ENCODE measurements at regions not wholly inside any gene's neighbourhood (a gene's known extent, or its start where the extent isn't known, plus 50 kb on each side); places are given as distances from the start of the nearest gene placed in this dataset.

- no peak for DNase-seq (ENCODE audit: low read depth)
Measured at GRCh38 chr12:98422812-98423211, 92.6 kb upstream of the TMPO start.

- DNase-seq (ENCODE audit: low read depth), result no peak
Measured at GRCh38 chr12:98423963-98424362, 91.4 kb upstream of the TMPO start.

- peak; percentile 58 for DNase-seq (ENCODE audit: low read depth)
Measured at GRCh38 chr12:98424726-98425401, 90.5 kb upstream of the TMPO start.

GRCh38 chr12:98425859-98426258 lies 89.5 kb upstream of the TMPO start:
- no peak for DNase-seq (ENCODE audit: low read depth)

- no peak for DNase-seq (ENCODE audit: low read depth)
Measured at GRCh38 chr12:98431089-98431488, 84.3 kb upstream of the TMPO start.

- DNase-seq (ENCODE audit: low read depth), result no peak
Measured at GRCh38 chr12:98437166-98437565, 78.2 kb upstream of the TMPO start.

GRCh38 chr12:98437806-98438595 lies 77.4 kb upstream of the TMPO start:
- no peak for DNase-seq (ENCODE audit: low read depth)

- DNase-seq (ENCODE audit: low read depth), result no peak
Measured at GRCh38 chr12:98438656-98439230, 76.6 kb upstream of the TMPO start.

- DNase-seq (ENCODE audit: low read depth), result no peak
Measured at GRCh38 chr12:98439471-98439951, 75.9 kb upstream of the TMPO start.

GRCh38 chr12:98439981-98440581 lies 75.3 kb upstream of the TMPO start:
- DNase-seq (ENCODE audit: low read depth), result peak; percentile 74

- DNase-seq (ENCODE audit: low read depth), result no peak
Measured at GRCh38 chr12:98446060-98446459, 69.3 kb upstream of the TMPO start.

GRCh38 chr12:98446682-98447081 lies 68.7 kb upstream of the TMPO start:
- no peak for DNase-seq (ENCODE audit: low read depth)

GRCh38 chr12:98449584-98449983 lies 65.8 kb upstream of the TMPO start:
- DNase-seq (ENCODE audit: low read depth), result no peak

GRCh38 chr12:98453070-98453469 lies 62.3 kb upstream of the TMPO start:
- DNase-seq (ENCODE audit: low read depth), result no peak

- no peak for DNase-seq (ENCODE audit: low read depth)
Measured at GRCh38 chr12:98453492-98453891, 61.9 kb upstream of the TMPO start.

- no peak for DNase-seq (ENCODE audit: low read depth)
Measured at GRCh38 chr12:98456041-98456440, 59.3 kb upstream of the TMPO start.

GRCh38 chr12:98456576-98457573 lies 58.5 kb upstream of the TMPO start:
- peak; percentile 49 for DNase-seq (ENCODE audit: low read depth)

- DNase-seq (ENCODE audit: low read depth), result peak; percentile 22
Measured at GRCh38 chr12:98464190-98464589, 51.2 kb upstream of the TMPO start.

GRCh38 chr12:98465505-98465904 lies 49.9 kb upstream of the TMPO start:
- no peak for DNase-seq (ENCODE audit: low read depth)

All from LHCN-M2 (cell line).